Liver (tissue), 3 donors: ENCODE measurements at regions not wholly inside any gene's neighbourhood (a gene's known extent, or its start where the extent isn't known, plus 50 kb on each side); places are given as distances from the start of the nearest gene placed in this dataset.

Experiments
- CTCF ChIP-seq: fragments of 150-350 bp; IDR thresholded peaks from 2 replicates; pipeline ENCODE4 v1.5.1; 2017; ENCODE audit warnings: improper control_type of control experiment, low read depth, low read length; ENCODE audit not compliant: missing input control
- FOXA2 ChIP-seq: IDR thresholded peaks from 2 replicates; pipeline ENCODE4 v1.6.1; 2016; ENCODE audit warnings: antibody characterized with exemption
- GABPA ChIP-seq, 2 donors: IDR thresholded peaks in 1 of 2; conservative IDR thresholded peaks in 1 of 2; 2 replicates each; pipeline ENCODE4 v1.6.1; 2016; ENCODE audit warnings: antibody characterized with exemption in 2 of 2, mild to moderate bottlenecking in 1 of 2, moderate library complexity in 1 of 2
- HNF4G ChIP-seq: IDR thresholded peaks from 2 replicates; pipeline ENCODE4 v1.6.1; 2016; ENCODE audit warnings: antibody characterized with exemption
- JUND ChIP-seq, 2 donors: IDR thresholded peaks; 2 replicates each; pipeline ENCODE4 v1.6.1; 2016; ENCODE audit warnings: antibody characterized with exemption in 2 of 2
- RAD21 ChIP-seq, 2 donors: IDR thresholded peaks; 2 replicates each; pipeline ENCODE4 v1.6.1; 2016; ENCODE audit warnings: antibody characterized with exemption in 2 of 2, mild to moderate bottlenecking in 2 of 2
- REST ChIP-seq: IDR thresholded peaks from 2 replicates; pipeline ENCODE4 v1.6.1; 2016; ENCODE audit warnings: antibody characterized with exemption, mild to moderate bottlenecking
- RXRA ChIP-seq, 2 donors: IDR thresholded peaks; 2 replicates each; pipeline ENCODE4 v1.6.1; 2017 to 2018; ENCODE audit warnings: antibody characterized with exemption in 2 of 2, mild to moderate bottlenecking in 1 of 2
- SP1 ChIP-seq: IDR thresholded peaks from 2 replicates; pipeline ENCODE4 v1.6.1; 2018; ENCODE audit warnings: antibody characterized with exemption, mild to moderate bottlenecking
- TAF1 ChIP-seq: conservative IDR thresholded peaks from 2 replicates; pipeline ENCODE4 v1.6.1; 2016; ENCODE audit warnings: antibody characterized with exemption, mild to moderate bottlenecking
- YY1 ChIP-seq: IDR thresholded peaks from 2 replicates; pipeline ENCODE4 v1.6.1; 2016; ENCODE audit warnings: antibody characterized with exemption, mild to moderate bottlenecking
- TF ChIP-seq, protein P1 (sequence below): IDR thresholded peaks from 2 replicates; pipeline ENCODE4 v1.6.1; 2016; ENCODE audit warnings: antibody characterized with exemption
- TF ChIP-seq, protein P2 (sequence below): IDR thresholded peaks from 2 replicates; pipeline ENCODE4 v1.6.1; 2016; ENCODE audit warnings: antibody characterized with exemption
- donor health status: healthy.
- donor health status: healthy.

DNA sequence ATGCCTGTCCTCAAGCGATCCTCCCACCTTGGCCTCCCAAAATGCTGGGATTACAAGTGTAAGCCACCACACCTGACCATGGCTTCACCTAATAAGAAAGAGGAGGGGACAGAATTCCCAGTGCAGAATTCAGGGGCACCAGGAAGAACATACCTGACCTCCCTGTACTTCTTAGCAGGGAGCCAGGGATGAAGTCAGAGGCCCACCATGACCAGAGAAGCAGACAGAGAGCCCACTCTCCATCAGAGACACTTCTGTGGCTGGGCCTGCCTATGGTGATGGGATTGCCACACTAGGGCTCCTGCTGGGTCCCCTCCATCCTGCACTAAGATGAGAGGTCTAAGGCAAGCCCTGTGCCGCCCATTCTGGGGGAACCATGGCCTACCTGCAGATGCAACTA, 157.4 kb upstream of the LYZL2 start:
- no peak for TF ChIP-seq RXRA (IDR thresholded peaks at IDR 0.05)
- TF ChIP-seq CTCF, result no peak
- TF ChIP-seq RAD21 (IDR thresholded peaks at IDR 0.05), result no peak
- no peak for TF ChIP-seq YY1
- TF ChIP-seq SP1, result no peak
- TF ChIP-seq REST, result no peak
- TF ChIP-seq GABPA (IDR thresholded peaks at IDR 0.05 in 1 of 2, conservative IDR thresholded peaks at IDR 0.05 in 1 of 2), result no peak
- TF ChIP-seq TAF1, result no peak
- TF ChIP-seq, protein P1, sequence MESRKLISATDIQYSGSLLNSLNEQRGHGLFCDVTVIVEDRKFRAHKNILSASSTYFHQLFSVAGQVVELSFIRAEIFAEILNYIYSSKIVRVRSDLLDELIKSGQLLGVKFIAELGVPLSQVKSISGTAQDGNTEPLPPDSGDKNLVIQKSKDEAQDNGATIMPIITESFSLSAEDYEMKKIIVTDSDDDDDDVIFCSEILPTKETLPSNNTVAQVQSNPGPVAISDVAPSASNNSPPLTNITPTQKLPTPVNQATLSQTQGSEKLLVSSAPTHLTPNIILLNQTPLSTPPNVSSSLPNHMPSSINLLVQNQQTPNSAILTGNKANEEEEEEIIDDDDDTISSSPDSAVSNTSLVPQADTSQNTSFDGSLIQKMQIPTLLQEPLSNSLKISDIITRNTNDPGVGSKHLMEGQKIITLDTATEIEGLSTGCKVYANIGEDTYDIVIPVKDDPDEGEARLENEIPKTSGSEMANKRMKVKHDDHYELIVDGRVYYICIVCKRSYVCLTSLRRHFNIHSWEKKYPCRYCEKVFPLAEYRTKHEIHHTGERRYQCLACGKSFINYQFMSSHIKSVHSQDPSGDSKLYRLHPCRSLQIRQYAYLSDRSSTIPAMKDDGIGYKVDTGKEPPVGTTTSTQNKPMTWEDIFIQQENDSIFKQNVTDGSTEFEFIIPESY, result no peak
- no peak for TF ChIP-seq FOXA2
- no peak for TF ChIP-seq JUND (IDR thresholded peaks at IDR 0.05)
- TF ChIP-seq, protein P2, sequence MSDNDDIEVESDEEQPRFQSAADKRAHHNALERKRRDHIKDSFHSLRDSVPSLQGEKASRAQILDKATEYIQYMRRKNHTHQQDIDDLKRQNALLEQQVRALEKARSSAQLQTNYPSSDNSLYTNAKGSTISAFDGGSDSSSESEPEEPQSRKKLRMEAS, result no peak
- TF ChIP-seq HNF4G, result no peak
